Spleen (tissue), 7 donors: ENCODE measurements at regions not wholly inside any gene's neighbourhood (a gene's known extent, or its start where the extent isn't known, plus 50 kb on each side); places are given as distances from the start of the nearest gene placed in this dataset.

Source experiments
- POLR2A ChIP-seq, 3 donors: fragments of 450-650 bp; IDR thresholded peaks; one replicate each; pipeline ENCODE4 v1.5.1; 2017; ENCODE audit warnings: antibody characterized with exemption in 3 of 3, mild to moderate bottlenecking in 1 of 3
- POLR2AphosphoS5 ChIP-seq, 3 donors: sonication (generic); formaldehyde crosslinking; IDR thresholded peaks; one replicate each; pipeline ENCODE4 v1.5.1; 2017; ENCODE audit warnings: antibody characterized with exemption in 3 of 3
- TF ChIP-seq, protein P1 (sequence below), 11 experiments: fragments of 200-600 bp in 7 of 11; fragments of 450-650 bp in 4 of 11; sonication (generic) in 4 of 11; IDR thresholded peaks in 8 of 11; conservative IDR thresholded peaks in 3 of 11; 1 replicate in 7 of 11; 2 replicates in 4 of 11; pipeline versions ENCODE4 v1.4.0 to v1.8.0; 2016 to 2021; ENCODE audit warnings: antibody characterized with exemption in 11 of 11, inconsistent platforms in 4 of 11, mild to moderate bottlenecking in 1 of 11
- donor health status: DM: no; HTN: no; CAD: no; lungs with moderate emphysema.
- donor health status: DM: no; HTN: no; CAD: no.
- donor health status: DM: no; HTN: no; CAD: no.

DNA sequence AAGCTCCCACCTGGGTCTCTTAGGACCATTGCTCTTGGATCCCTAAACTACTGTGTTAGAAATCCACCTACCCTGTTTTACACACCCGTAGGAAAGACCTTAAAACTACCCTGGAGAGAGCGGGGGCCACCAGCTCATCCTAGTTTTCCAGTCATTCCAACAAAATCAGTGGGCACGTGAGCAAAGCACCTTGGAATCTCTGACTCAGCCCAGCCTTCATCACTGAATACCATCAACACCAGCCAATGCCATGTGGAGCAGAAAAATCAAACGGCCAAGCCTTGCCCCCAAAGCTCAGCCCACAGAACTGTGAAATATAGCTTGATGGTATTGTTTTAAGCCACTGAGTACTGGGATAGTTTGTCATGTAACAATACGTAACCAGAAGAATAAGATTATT is 449.7 kb upstream of the CHAC2 start:
- TF ChIP-seq, protein P1, sequence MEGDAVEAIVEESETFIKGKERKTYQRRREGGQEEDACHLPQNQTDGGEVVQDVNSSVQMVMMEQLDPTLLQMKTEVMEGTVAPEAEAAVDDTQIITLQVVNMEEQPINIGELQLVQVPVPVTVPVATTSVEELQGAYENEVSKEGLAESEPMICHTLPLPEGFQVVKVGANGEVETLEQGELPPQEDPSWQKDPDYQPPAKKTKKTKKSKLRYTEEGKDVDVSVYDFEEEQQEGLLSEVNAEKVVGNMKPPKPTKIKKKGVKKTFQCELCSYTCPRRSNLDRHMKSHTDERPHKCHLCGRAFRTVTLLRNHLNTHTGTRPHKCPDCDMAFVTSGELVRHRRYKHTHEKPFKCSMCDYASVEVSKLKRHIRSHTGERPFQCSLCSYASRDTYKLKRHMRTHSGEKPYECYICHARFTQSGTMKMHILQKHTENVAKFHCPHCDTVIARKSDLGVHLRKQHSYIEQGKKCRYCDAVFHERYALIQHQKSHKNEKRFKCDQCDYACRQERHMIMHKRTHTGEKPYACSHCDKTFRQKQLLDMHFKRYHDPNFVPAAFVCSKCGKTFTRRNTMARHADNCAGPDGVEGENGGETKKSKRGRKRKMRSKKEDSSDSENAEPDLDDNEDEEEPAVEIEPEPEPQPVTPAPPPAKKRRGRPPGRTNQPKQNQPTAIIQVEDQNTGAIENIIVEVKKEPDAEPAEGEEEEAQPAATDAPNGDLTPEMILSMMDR (IDR thresholded peaks at IDR 0.05 in 8 of 11, conservative IDR thresholded peaks at IDR 0.05 in 3 of 11) = no peak
- TF ChIP-seq POLR2A (IDR thresholded peaks at IDR 0.05) = no peak
- no peak for TF ChIP-seq POLR2AphosphoS5 (IDR thresholded peaks at IDR 0.05)
